GM23338 (cell line): ENCODE measurements at regions not wholly inside any gene's neighbourhood (a gene's known extent, or its start where the extent isn't known, plus 50 kb on each side); places are given as distances from the start of the nearest gene placed in this dataset.
"Not testable (repeated sequence)": the region's sequence is repeated elsewhere in the genome, so short reads cannot be mapped to it uniquely, and the experiment has no call there.

Experiments used
- ATAC-seq: fragments of 200-7000 bp; cut with Tn5 transposase; 3 replicates; pipeline ENCODE4 v1.9.1; 2020
- DNase-seq: peaks from one replicate; pipeline ENCODE4 v3.0.0-alpha.2; 2015; ENCODE audit warnings: low spot score
- H2AFZ ChIP-seq: fragments of 200-600 bp; sonication (generic); 2 replicates; pipeline ENCODE4 v1.8.0; 2016; ENCODE audit warnings: antibody characterized with exemption, mild to moderate bottlenecking, moderate library complexity
- H3F3A ChIP-seq: fragments of 200-600 bp; sonication (generic); replicated peaks from 2 replicates; pipeline ENCODE4 v1.8.0; 2017; ENCODE audit warnings: antibody characterized with exemption, mixed run types, low read depth
- H3K27ac ChIP-seq: fragments of 200-600 bp; sonication (generic); 2 replicates; pipeline ENCODE4 v1.6.1; 2016; ENCODE audit warnings: low read depth
- H3K27me3 ChIP-seq: fragments of 200-600 bp; sonication (generic); 2 replicates; pipeline ENCODE4 v1.8.0; 2016; ENCODE audit warnings: mild to moderate bottlenecking, mixed run types, moderate library complexity; ENCODE audit not compliant: insufficient read depth
- H3K36me3 ChIP-seq: fragments of 200-600 bp; sonication (generic); 2 replicates; pipeline ENCODE4 v1.8.0; 2016; ENCODE audit warnings: mild to moderate bottlenecking; ENCODE audit not compliant: insufficient read depth
- H3K4me1 ChIP-seq: fragments of 200-600 bp; sonication (generic); 2 replicates; pipeline ENCODE4 v1.8.0; 2016; ENCODE audit warnings: mild to moderate bottlenecking, moderate library complexity; ENCODE audit not compliant: insufficient read depth
- H3K4me2 ChIP-seq: fragments of 200-600 bp; sonication (generic); 2 replicates; pipeline ENCODE4 v1.7.1; 2017; ENCODE audit warnings: mixed run types
- H3K4me3 ChIP-seq: fragments of 200-600 bp; sonication (generic); 2 replicates; pipeline ENCODE4 v1.6.1; 2016; ENCODE audit warnings: mixed run types
- H3K79me2 ChIP-seq: fragments of 200-600 bp; sonication (generic); replicated peaks from 2 replicates; pipeline ENCODE4 v1.8.0; 2017; ENCODE audit warnings: mild to moderate bottlenecking; ENCODE audit not compliant: insufficient read depth
- H3K9me2 ChIP-seq: fragments of 200-600 bp; sonication (generic); 2 replicates; pipeline ENCODE4 v1.8.0; 2017; ENCODE audit not compliant: insufficient read depth
- H4K20me1 ChIP-seq: fragments of 200-600 bp; sonication (generic); replicated peaks from 2 replicates; pipeline ENCODE4 v1.8.0; 2017; ENCODE audit warnings: mild to moderate bottlenecking; ENCODE audit not compliant: insufficient read depth
- H3K27ac Mint-ChIP-seq: 2 replicates; pipeline ENCODE4 v1.8.0; 2020; ENCODE audit warnings: inconsistent platforms, mild to moderate bottlenecking, moderate library complexity, mixed read lengths
- H3K27me3 Mint-ChIP-seq: 3 replicates; pipeline ENCODE4 v1.8.0; 2022; ENCODE audit warnings: low read depth, mild to moderate bottlenecking, moderate library complexity, mixed read lengths, inconsistent platforms; ENCODE audit not compliant: insufficient read depth, poor library complexity
- H3K36me3 Mint-ChIP-seq: 3 replicates; pipeline ENCODE4 v1.8.0; 2021; ENCODE audit warnings: low read depth, mild to moderate bottlenecking, inconsistent platforms, moderate library complexity, mixed read lengths
- H3K4me1 Mint-ChIP-seq: 3 replicates; pipeline ENCODE4 v1.8.0; 2020; ENCODE audit warnings: mild to moderate bottlenecking, inconsistent platforms, mixed read lengths
- H3K4me3 Mint-ChIP-seq: 3 replicates; pipeline ENCODE4 v1.8.0; 2021; ENCODE audit warnings: moderate library complexity, mild to moderate bottlenecking, inconsistent platforms, mixed read lengths
- H3K9me3 Mint-ChIP-seq: 3 replicates; pipeline ENCODE4 v1.8.0; 2020; ENCODE audit warnings: moderate library complexity, mild to moderate bottlenecking, inconsistent platforms, mixed read lengths

DNA sequence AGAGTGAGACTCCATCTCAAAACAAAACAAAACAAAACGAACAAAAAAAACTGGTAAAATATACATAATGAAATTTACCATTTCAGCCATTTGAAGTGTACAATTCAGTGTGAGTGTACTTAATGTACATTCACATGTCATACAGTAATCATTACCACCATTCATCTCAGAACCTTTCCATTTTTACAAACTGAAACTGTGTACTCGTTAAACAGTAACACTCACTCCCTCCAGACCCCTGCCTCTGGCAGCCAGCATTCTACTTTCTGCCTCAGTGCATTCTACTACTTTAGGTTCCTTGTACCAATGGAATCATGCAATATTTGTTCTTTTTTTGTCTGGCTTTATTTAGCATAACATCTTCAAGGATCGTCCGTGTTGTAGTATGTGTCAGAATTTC lies 87.5 kb upstream of the CRYM start:
- H3K4me1 Mint-ChIP-seq, H3K27me3 ChIP-seq, H3K36me3 ChIP-seq, H3K9me3 Mint-ChIP-seq, H3K36me3 Mint-ChIP-seq, H2AFZ ChIP-seq, H3K4me3 Mint-ChIP-seq, H3K27ac ChIP-seq, H3K4me1 ChIP-seq, DNase-seq, H3K4me2 ChIP-seq, H3F3A ChIP-seq, H3K79me2 ChIP-seq, H4K20me1 ChIP-seq, H3K9me2 ChIP-seq, H3K27ac Mint-ChIP-seq, H3K27me3 Mint-ChIP-seq, H3K4me3 ChIP-seq, ATAC-seq: not testable (repeated sequence)

DNA sequence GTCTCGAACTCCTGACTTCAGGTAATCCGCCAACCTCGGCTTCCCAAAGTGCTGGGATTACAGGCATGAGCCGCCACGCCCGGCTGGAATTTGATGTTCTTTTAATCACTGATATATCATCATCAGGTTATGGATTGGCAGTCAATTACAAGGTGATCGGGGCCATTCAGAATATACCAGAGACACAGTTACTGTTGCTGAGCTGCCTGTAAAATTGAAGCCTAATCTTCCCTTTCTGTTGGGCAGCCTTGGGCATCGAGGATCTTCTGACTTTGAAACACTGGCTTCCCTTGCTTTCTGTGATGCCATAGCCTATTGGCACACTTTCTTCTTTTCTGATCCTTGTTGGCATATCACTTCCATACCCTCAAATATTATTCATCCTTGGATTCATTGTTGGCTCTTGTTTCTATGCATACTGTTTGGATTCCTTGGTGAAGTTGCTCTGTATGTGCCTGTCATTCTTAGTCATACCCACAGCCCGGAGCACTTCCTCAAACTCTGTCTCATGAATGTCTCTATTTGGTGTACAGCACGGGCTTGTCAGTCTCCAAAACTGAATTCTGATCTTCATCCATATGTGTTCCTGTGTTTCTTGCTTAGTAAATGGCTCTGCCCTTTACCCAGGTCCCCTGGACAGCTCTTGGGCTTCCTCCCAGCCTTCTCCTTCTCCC lies 85.6 kb upstream of the CRYM start:
- not testable (repeated sequence) for H3K27ac Mint-ChIP-seq, H3K4me3 Mint-ChIP-seq, ATAC-seq, H3K36me3 ChIP-seq, H3K36me3 Mint-ChIP-seq, H3K27me3 ChIP-seq, H3K27me3 Mint-ChIP-seq, H3K79me2 ChIP-seq, H2AFZ ChIP-seq, H3K27ac ChIP-seq, H3K4me3 ChIP-seq, H3K9me3 Mint-ChIP-seq, H4K20me1 ChIP-seq, DNase-seq, H3K9me2 ChIP-seq, H3K4me1 ChIP-seq, H3K4me2 ChIP-seq, H3F3A ChIP-seq
- H3K4me1 Mint-ChIP-seq: peaks cover 12% of the 10 kb centered on the region

DNA sequence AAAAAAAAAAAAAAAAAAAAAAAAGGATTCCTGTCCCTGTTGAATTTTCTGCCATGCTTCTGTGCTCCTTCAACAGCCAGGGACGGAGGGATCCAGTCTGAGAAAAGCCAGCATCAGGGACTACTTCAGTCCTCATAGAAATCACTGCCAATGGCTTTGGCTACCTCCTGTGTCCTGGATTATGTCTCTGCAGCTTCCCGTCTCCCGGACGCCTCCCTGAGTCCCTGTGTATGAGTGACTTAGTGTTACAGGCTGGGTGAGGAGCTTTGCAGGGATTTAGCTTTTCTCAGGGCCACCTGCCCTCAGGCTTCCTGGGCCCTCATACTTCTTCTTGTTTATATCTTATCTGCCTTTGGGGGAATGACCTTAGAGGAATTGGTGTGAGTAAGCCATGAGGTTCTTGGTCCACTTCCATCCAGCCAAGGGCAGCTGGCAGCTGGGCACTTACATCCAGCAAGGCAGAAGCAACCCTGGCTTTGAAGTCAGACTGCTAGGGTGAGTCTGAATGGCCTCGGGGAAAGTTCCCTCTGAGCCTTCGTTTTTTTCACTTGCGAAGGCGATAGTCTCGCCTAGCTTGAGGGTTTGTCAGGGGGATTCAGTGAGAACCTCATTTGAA lies 83.6 kb upstream of the CRYM start:
- H3K36me3 Mint-ChIP-seq, H3K4me3 ChIP-seq, H4K20me1 ChIP-seq, H3K4me2 ChIP-seq, H2AFZ ChIP-seq, H3K4me3 Mint-ChIP-seq, H3K27me3 ChIP-seq, H3K36me3 ChIP-seq, DNase-seq, H3K79me2 ChIP-seq, H3F3A ChIP-seq, H3K9me3 Mint-ChIP-seq, H3K27ac Mint-ChIP-seq, H3K4me1 ChIP-seq, H3K27me3 Mint-ChIP-seq, H3K27ac ChIP-seq, H3K9me2 ChIP-seq: not testable (repeated sequence)
- H3K4me1 Mint-ChIP-seq: peaks cover 12% of the 10 kb centered on the region
- peak; percentile 39 for ATAC-seq

DNA sequence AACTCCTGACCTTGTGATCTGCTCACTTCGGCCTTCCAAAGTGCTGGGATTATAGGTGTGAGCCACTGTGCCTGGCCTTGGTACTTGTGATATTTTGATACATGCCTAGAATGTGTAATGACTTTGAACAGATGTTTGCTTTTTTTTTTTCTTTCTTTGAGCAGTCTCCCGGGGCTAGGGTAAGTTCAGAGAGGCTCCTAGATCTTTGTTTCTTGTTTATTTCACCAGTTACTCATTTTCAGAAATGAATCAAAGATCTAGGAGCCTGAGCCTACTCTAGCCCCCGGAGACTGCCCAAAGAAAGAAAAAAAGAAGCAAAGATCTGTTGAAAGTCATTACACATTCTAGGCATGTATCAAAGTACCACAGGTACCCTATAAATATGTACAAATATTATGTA lies 83.0 kb upstream of the CRYM start:
- not testable (repeated sequence) for H3K4me3 Mint-ChIP-seq, H3K27me3 ChIP-seq, H3K36me3 Mint-ChIP-seq, H3K4me2 ChIP-seq, H3K27ac Mint-ChIP-seq, H3K9me2 ChIP-seq, H3K27me3 Mint-ChIP-seq, DNase-seq, H3K79me2 ChIP-seq, ATAC-seq, H3K4me3 ChIP-seq, H3K36me3 ChIP-seq, H3K9me3 Mint-ChIP-seq, H3K27ac ChIP-seq, H3K4me1 ChIP-seq, H3F3A ChIP-seq, H4K20me1 ChIP-seq, H2AFZ ChIP-seq
- H3K4me1 Mint-ChIP-seq: peaks cover 12% of the 10 kb centered on the region

DNA sequence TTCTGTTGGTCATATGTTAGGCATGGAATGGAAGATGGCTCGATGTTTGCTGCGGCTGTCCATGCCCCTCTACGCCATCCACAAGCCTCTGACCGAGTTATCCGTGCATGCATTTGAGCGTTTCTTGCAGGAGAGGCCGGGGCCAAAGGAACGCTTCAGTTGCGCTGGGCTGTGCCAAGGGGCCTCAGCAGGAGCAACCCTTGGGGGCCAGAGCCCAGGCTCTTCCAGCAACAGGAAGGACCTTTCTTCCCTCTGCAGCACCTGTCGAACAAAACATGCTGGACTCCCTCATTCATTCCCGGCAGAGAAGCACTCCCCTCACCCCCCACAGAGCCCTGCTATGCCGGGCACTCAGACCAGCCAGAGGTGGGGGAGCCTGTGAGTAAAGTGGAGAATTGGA lies 81.4 kb upstream of the CRYM start:
- peak; percentile 46 for ATAC-seq
- not testable (repeated sequence) for DNase-seq, H3K27ac ChIP-seq, H3K4me2 ChIP-seq, H3K4me3 Mint-ChIP-seq, H3F3A ChIP-seq, H3K4me1 ChIP-seq, H3K9me2 ChIP-seq, H3K27me3 ChIP-seq, H3K36me3 Mint-ChIP-seq, H3K27me3 Mint-ChIP-seq, H4K20me1 ChIP-seq, H3K27ac Mint-ChIP-seq, H2AFZ ChIP-seq, H3K36me3 ChIP-seq, H3K4me3 ChIP-seq, H3K9me3 Mint-ChIP-seq, H3K79me2 ChIP-seq
- H3K4me1 Mint-ChIP-seq: peaks cover 15% of the 10 kb centered on the region

DNA sequence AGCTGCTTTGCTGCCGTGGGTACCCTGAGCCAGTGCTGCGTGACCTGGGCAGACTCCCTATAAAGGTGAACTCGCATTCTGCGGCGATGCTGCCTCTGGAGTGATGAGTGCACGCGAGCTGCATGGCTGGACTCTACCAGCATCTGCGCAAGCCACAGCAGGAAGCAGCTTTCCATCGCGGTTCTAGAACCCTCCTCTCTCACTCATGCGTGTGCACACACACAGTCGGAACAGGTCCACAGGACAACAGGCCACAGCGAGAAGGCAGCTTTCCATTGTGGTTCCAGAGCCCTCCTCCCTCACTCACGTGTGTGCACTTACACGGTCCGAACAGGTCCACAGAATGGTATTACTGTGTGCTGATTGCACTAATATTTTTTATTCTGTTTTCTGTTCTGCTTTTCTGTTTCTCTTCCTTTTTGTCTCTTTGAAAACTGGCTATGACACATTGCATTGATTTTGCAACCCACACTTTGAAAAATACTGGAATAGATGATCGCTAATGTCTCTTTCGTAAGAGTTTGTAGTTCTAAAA lies 80.2 kb upstream of the CRYM start:
- H3K36me3 Mint-ChIP-seq, H3K27ac Mint-ChIP-seq, H3K36me3 ChIP-seq, H3K9me2 ChIP-seq, H3K4me3 Mint-ChIP-seq, H3K27me3 Mint-ChIP-seq, H3K4me3 ChIP-seq, H3K9me3 Mint-ChIP-seq, H3K4me2 ChIP-seq, H3F3A ChIP-seq, H4K20me1 ChIP-seq, H3K4me1 ChIP-seq, DNase-seq, H3K79me2 ChIP-seq, ATAC-seq, H3K27me3 ChIP-seq, H2AFZ ChIP-seq, H3K27ac ChIP-seq: not testable (repeated sequence)
- H3K4me1 Mint-ChIP-seq: peaks cover 18% of the 10 kb centered on the region
